Mucosa of gallbladder (tissue), 1 donor: ENCODE measurements at regions not wholly inside any gene's neighbourhood (a gene's known extent, or its start where the extent isn't known, plus 50 kb on each side); places are given as distances from the start of the nearest gene placed in this dataset.
A peak's percentile ranks its signal among the peaks of the same experiment; 100 is the strongest.

ENCODE experiments used
- DNase-seq: peaks from one replicate; pipeline ENCODE4 v3.0.0-alpha.2; 2020; ENCODE audit warnings: low spot score
- donor health status: DM: no; HTN: no; CAD: no.

- no peak for DNase-seq
Measured at GRCh38 chr3:156620901-156621300, 53.5 kb upstream of the TIPARP start.

GRCh38 chr3:156620260-156620659 lies 54.1 kb upstream of the TIPARP start:
- DNase-seq, result peak; percentile 20

DNA sequence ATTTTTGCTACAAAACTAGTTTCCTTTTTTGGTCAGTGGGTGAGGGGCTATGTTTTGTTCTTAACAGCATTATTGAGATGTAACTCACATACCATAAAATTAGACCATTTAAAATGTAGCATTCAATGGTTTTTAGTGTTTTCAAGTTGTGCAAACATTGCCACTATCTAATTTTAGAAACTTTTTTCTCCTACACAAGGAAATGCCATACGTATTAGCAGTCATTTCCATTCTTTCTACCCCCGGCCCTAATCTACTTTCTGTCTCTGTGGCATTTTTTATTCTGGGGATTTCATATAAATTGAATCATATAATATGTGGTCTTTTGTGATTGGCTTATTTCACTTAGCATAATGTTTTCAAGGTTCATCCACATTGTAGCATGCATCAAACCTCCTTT lies 55.0 kb upstream of the TIPARP start:
- no peak for DNase-seq

- no peak for DNase-seq
Measured at GRCh38 chr3:156617781-156618180, 56.6 kb upstream of the TIPARP start.

DNA sequence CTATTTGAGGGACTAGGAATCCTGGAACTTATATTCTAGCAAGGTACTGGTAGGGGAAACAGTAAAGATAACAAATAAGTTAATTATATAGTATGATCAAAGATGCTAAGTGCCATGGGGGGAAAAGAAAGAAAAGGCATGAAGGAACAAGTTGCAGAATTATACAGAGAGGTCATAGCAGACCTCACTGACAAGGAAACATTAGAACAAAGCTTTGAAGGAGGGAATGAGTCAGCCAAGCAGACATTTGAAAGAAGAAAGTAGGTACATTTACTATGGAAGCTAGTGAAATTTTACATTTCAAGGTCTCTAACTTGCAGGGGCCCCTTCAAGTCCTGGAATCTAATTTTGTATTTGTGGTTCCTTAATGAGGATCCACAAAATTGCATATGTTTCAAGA lies 57.2 kb upstream of the TIPARP start:
- DNase-seq, result no peak

DNA sequence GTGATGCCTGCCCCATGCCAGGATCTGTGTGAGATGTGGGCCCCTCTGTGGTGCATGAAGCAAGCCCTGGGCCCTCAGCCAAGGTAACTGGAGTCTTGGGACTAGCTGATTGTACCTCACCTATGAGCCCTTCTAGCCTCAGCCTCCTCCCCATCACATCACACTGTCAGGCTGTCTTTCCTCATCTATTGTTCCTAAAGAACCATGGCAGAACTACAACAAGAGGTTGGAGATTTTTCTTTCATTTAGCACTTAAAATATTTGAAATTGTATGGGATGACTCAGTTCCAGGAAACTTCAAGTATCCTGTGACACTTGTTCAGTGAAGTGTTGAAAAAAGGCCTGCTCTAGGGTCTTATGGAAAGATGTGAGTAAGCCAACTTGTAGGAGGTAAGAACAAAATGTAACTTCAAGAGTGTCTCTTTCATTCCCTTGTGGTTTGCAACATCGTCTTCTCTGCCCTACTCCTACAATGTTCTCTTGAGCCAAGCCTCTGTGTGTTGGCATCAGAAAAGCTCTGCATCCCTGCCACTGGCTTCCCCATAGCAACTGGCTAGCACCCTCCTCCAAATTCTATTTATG lies 58.7 kb upstream of the TIPARP start:
- no peak for DNase-seq

DNA sequence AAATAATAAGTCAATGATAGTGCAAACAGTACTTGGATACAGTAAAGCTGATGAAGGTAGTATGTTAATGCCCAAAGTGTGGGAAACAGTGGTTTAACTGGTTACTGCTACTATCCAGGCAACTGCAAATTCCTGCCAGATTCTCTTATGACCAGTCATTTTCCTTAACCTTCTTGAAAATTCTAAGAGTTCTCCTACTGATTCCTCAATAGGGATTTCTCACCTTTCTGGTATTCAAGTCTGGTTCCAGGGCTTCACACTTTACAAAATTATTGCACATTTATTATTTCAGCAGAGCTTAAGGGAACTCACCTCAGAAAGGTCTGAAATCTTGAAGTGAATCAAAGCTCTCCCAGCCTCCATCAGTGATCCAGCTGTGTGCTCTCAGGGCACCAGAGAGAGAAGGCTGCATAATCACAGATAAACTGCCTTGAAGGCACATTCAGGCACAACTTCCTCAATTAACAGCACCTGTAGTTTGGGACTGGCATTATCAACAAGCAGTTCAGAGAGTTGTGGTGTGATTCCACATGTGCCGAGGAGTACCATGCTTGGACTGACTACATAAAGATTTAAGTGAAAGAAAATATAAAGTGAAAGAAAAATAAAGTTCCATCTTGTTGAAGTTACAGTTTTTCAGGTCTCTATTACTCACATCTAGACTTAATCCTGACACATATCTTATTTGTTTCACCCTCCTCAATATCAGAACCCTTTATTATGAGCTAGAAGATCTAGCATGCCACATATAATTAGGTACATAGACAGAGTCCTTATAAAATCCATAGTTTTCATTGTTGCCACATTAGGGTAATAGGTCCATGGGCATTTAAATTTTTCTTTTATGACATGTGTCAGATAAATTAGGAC lies 59.5 kb upstream of the TIPARP start:
- DNase-seq, result no peak

- no peak for DNase-seq
Measured at GRCh38 chr3:156612903-156613302, 58.0 kb upstream of the SSR3 start.

DNA sequence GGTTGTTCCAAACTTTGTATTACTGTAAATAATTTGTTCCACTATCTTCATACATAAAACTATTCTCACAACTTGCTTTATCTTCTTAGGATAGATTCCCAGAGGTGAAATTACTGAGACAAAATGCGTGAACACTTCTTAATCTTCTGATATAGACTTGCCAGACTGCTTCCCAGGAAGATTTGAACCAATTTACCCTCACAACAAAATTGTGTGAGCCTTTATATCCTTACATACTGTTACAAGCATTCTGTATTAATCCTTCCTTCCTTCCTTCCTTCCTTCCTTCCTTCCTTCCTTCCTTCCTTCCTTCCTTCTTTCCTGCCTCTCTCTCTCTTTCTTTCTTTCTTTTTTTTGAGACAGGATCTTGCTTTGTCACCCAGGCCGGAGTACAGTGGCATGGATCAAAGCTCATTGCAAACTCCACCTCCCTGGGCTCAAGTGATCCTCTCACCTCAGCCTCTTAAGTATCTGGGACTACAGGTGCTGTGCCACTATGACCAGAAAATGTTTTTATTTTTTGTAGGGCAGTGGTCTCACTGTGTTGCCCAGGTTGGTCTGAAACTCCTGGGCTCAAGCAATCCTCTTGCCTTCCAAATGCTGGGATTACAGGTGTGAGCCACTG lies 57.1 kb upstream of the SSR3 start:
- no peak for DNase-seq

DNA sequence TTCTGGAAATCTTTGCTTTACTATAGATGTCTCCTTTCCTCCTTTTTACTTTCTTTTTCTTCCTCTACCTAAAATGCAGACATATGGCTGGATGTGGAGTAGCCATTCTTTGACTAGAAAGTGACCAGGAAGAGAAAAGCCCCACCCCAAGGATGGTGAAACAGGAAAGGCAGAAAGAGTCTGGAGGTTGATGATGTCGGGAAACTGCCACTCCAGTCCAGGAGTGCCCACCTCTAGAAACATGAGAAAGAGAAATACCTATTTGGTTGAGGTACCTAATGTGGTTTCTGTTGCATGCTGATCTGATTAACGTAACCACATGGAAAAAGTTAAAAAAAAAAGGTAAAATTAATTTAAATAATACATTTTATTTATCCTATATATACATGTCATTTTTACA lies 55.2 kb upstream of the SSR3 start:
- DNase-seq, result no peak

- DNase-seq, result no peak
Measured at GRCh38 chr3:156609546-156609945, 54.6 kb upstream of the SSR3 start.

DNA sequence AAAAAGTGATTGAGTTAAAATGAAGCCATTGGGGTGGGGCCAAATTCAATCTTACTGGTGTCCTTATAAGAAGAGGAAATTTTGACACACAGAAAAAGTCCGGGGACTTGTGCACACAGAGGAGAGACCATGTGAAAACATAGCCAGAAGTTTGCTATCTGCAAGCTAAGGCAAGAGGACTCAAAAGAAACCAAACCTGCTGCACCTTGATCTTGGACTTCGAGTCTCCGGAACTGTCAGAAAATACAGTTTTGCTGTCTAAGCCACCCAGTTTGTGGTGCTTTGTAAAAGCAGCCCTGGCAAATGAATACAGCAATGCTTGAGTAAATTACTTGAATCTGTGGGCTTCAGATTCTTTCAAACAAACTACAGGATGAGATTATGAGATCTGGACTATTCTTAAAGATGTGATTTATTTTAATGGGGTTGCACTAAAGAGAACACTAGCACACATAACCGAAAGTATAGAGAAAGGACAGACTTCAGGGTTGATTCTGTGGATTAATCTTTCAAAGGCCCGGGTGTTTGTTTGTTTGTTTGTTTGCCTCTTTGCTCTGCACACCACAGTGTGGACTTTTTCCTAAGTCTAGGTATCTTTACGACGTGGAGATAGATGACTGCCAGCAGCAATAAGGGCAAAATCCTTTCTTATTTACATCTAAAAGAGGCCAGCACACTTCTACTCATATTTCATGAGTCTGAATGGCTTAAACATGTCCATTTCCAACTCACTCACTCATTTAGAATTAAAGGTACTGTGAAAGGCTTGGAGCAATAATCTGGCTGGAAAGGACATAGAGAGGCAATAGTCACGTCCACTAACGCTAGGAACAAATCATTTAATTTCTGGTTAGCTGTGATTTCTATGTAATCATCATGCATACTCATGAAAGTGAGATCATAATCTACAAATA lies 53.9 kb upstream of the SSR3 start:
- no peak for DNase-seq

DNA sequence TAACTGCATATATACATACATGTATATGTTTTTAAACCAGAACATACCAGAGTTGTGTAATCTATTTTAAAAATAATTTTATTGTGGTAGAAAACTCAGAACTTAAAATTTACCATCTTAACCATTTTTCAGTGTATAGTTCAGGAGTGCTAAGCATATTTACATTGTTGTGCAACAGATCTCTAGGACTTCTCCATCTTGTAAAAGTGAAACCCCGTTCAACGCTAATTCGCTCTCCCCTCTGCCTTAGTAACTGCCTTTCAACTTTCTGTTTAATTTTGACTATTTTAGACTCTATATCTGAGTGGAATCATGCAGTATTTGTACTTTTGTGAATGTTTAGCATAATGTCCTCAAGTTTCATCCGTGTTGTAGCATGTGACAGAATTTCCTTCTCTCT lies 51.8 kb upstream of the SSR3 start:
- DNase-seq, result no peak

DNA sequence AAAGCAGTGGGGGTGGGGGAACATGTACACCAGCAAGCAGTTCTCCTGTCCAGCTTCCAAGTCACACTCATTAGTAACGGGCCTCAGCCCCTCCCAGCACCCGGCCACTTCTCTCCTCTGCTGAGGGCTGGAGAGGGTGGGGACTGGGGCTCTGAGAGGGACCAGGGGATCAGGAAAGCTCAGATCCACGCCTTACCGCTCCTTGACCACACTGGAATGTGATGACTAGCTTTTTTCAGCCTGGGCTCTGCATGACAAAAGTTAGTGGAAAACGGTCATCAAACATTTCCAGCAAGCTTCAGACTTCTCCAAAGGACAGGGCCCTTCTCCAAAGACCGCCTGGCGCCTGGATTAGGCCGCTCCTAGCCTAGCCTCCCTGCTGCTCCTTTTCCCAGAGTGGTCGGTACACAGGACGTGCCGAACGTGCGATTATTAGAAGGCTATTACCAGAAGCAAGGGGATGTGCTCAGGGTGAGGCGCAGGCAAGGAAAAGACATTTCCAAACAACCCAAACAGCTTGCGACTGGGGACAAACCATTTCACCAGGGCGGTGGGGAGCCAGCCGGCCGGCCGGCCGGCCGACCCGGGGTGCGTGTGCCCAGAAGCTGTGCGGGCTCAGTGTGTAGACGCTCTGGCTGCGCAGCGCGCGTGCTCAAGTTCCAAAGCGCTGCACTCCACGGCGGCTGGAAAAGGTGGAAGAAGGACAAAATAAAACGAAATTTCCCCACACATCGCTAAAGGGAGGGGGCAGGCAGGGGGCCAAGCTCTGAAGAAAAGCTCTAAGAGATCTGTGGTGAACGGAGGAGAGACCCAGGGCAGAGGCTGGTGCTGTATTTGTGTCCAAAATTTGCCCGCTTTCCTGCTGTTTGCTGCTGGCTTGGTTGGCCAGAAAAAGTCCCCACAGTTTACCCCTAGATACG lies 51.0 kb upstream of the SSR3 start:
- no peak for DNase-seq

DNA sequence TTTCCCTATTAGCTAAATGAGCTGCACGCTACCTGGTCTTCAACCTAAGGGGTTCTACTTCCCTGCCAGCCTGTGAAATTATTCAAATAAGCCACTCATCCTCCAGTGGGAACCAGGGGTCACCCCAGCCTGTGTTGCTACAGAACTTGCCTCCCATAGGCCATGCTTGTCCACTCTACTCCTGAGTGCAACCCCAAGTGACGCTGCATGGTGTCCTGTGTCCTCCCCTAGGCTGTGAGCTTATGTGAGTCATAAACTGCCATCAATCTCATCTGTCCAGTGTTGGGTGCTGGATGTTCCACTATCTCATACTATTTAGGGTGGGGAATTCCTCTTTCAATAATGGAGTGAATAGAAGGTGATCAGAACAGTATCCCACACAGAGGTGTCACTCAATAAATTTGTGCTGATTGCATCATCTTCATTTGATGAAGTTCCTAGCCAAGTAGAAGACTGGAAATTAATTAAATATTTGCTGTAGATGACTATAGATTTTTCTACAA lies 49.8 kb upstream of the SSR3 start:
- no peak for DNase-seq
